Bronchial epithelial cell (primary cell): ENCODE measurements at regions not wholly inside any gene's neighbourhood (a gene's known extent, or its start where the extent isn't known, plus 50 kb on each side); places are given as distances from the start of the nearest gene placed in this dataset.
A peak's percentile ranks its signal among the peaks of the same experiment; 100 is the strongest.

Experiments
- DNase-seq: peaks from one replicate; pipeline ENCODE4 v3.0.0-alpha.2; 2010; ENCODE audit warnings: low read depth
- FAIRE-seq: peaks from 2 replicates; lab custom pipeline; 2011; peaks lifted over from hg19 to GRCh38; lab: Jason Lieb, UNC
- H3K27me3 ChIP-seq: 2 replicates; pipeline ENCODE4 v1.5.1; 2011; ENCODE audit warnings: low read length; ENCODE audit not compliant: control insufficient read depth, insufficient read depth
- H3K36me3 ChIP-seq: 2 replicates; pipeline ENCODE4 v1.5.1; 2011; ENCODE audit warnings: low read length; ENCODE audit not compliant: control insufficient read depth, insufficient read depth
- H3K4me3 ChIP-seq: 2 replicates; pipeline ENCODE4 v1.5.1; 2011; ENCODE audit warnings: mild to moderate bottlenecking, low read depth, low read length, control low read depth
- TF ChIP-seq, protein P1 (sequence below): IDR thresholded peaks from 2 replicates; pipeline ENCODE4 v1.5.1; 2011; ENCODE audit warnings: mild to moderate bottlenecking, moderate library complexity, low read length, control low read depth, inconsistent platforms; ENCODE audit not compliant: insufficient read depth, severe bottlenecking

DNA sequence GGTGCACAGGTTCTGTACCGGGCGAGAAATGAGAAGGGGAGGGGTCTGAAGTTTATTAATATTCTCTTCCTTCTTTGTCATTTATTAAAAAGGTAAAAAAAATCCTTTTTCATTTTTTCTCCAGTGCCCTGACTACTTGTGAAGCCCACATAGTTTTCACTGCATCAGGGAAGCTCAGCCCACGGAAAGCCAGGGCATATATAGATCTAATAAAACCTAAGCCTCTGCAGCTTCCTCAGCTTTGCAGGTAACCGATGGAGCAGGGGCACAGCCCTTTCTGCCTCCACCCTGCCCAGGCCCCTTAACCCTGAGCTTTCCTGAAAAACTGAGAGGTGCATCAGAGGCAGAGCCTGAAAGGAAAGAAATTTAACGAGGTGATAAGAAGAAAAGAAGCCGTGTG lies 140.1 kb downstream of the NXPE2 start:
- no peak overlapping the region for H3K4me3 ChIP-seq
- FAIRE-seq (no peak), DNase-seq (no peak)
- H3K27me3 ChIP-seq = no peaks in the 10 kb centered on the region
- no peaks in the 10 kb centered on the region for H3K36me3 ChIP-seq
- TF ChIP-seq, protein P1, sequence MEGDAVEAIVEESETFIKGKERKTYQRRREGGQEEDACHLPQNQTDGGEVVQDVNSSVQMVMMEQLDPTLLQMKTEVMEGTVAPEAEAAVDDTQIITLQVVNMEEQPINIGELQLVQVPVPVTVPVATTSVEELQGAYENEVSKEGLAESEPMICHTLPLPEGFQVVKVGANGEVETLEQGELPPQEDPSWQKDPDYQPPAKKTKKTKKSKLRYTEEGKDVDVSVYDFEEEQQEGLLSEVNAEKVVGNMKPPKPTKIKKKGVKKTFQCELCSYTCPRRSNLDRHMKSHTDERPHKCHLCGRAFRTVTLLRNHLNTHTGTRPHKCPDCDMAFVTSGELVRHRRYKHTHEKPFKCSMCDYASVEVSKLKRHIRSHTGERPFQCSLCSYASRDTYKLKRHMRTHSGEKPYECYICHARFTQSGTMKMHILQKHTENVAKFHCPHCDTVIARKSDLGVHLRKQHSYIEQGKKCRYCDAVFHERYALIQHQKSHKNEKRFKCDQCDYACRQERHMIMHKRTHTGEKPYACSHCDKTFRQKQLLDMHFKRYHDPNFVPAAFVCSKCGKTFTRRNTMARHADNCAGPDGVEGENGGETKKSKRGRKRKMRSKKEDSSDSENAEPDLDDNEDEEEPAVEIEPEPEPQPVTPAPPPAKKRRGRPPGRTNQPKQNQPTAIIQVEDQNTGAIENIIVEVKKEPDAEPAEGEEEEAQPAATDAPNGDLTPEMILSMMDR = no peak

DNA sequence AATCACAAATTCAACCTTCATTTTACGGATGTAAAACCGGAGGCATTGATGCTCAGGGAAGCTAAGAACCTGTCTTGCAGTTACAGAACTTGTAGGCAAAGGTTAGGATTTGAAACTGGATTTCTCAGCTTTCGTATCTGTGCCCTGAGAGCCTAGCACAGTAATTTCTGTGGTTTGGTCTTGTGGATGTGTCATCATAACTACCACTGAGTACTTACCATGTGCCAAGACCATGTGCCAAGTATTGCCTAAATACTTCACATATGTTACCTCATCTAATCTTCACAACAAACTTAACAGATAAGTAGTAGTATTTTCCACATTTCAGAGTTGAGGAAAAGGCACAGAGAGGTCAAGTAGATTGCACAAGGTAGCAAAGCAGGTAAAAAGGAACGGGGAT lies 140.7 kb downstream of the NXPE2 start:
- TF ChIP-seq, protein P1 = no peak
- DNase-seq = peak; percentile 0
- Histone ChIP-seq H3K36me3 (no peaks in the 10 kb centered on the region), H3K4me3 (no peak overlapping the region), H3K27me3 (no peaks in the 10 kb centered on the region)
- no peak for FAIRE-seq

DNA sequence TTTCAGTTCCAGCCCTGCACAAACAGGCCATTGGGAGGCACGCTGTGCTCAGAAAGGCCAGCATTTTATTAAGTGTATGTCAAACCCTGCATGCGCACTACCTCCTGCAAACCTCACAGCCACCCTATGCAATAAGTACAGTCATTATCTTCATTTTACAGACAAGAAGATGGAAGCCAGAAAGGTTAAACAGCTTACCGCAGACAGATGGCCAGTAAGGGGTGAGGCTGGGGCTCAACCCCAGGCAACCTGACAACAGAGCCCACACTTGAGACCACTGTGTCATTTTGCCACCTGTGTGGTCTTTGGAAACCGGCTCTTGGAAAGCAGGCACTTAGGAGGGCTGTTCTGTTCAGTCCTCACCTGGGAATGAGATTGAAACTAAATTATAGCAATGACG lies 142.3 kb downstream of the NXPE2 start:
- no peaks in the 10 kb centered on the region for H3K27me3 ChIP-seq
- no peaks in the 10 kb centered on the region for H3K36me3 ChIP-seq
- no peak overlapping the region for H3K4me3 ChIP-seq
- TF ChIP-seq, protein P1 = no peak
- no peak for FAIRE-seq
- DNase-seq = no peak

DNA sequence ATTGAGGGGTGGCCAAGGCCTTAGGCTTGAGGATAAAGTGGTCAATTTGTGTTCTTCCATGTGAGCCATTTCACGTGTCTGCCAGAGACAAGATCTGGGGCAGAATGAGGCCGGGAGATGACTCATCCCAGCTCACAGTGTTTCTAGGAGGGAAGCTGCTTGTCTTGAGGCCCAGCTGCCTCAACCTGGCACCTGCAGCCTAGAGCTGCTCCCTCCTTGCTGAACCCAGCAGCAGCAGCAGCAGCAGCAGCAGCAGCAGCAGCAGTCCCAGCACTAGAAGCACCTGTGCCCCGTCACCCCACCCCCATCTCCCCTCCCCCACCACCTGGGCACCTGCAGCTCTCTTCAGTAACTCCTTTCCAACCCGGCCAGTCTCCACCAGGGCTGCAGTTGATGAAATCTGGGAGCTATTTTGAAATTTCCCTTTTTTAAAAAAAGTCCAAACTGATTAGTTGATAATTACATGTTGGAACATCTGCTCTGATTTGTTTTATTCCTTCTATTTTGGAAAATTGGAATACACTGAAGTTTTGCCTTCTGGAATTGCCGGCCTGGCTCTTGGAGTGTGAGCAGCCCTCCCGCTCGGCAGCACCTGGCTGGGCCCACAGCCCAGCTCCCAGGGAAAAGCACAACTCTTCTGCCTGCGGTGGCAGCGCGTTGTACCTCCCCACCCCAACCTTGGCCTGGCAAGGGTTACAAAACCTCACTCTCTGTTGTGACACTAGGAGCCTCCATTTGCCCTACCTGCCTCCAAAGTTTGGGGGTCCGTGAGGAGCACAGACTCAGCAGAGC lies 143.5 kb downstream of the NXPE2 start:
- peak; percentile 2 for DNase-seq
- Histone ChIP-seq H3K4me3 (no peak overlapping the region), H3K36me3 (no peaks in the 10 kb centered on the region), H3K27me3 (no peaks in the 10 kb centered on the region)
- TF ChIP-seq, protein P1 = no peak
- FAIRE-seq = no peak

DNA sequence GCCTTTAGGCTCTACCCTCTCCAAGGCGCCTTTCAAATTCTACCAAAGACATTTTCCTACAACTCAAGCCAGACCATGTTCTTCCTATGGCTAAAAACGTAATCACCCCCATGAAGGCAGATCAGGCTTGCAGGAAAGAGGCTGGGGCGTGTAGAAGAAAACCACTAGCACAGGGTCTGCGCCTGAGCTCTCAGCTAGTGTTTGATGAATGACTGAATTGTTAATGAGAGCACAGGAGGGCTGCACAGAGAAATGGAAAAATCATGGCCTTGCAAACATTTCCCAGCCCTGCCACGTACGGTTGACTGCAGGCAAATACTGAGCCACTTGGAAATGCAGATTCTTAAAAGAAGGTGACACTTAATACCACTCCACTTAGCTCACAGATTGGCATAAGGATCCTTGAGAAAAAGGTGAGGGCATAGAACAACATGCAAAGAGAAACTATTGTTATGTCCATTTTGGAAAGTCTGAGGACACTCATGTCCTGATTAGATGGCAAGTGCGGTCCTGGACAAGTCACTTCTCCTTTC lies 148.6 kb downstream of the NXPE2 start:
- no peak overlapping the region for H3K4me3 ChIP-seq
- no peak for FAIRE-seq

More for the DNA sequence above, 148.6 kb downstream of the NXPE2 start:
- Histone ChIP-seq H3K27me3 (no peaks in the 10 kb centered on the region), H3K36me3 (no peaks in the 10 kb centered on the region)
- TF ChIP-seq, protein P1 = no peak
- DNase-seq = no peak
